Fibroblast of the aortic adventitia (primary cell): ENCODE measurements at regions not wholly inside any gene's neighbourhood (a gene's known extent, or its start where the extent isn't known, plus 50 kb on each side); places are given as distances from the start of the nearest gene placed in this dataset. TPM values are rescaled to one million over a fixed set of nuclear protein-coding genes. Genes with fewer than 3 reads are reported as not detected.

Experiments used
- DNase-seq: peaks from one replicate; pipeline ENCODE4 v3.0.0-alpha.2; 2010; ENCODE audit warnings: low read depth
- H3K4me3 ChIP-seq: 2 replicates; pipeline ENCODE4 v1.5.1; 2011; ENCODE audit warnings: low read depth, mild to moderate bottlenecking, control low read depth, low read length, moderate library complexity
- small RNA-seq: library from RNA; depleted of rRNA; stranded (forward); fragments of <200 nt; gene quantifications from one replicate; pipeline ENCODE3, GENCODE V24; 2012
- TF ChIP-seq, protein P1 (sequence below): IDR thresholded peaks from 2 replicates; pipeline ENCODE4 v1.5.1; 2011; ENCODE audit warnings: mild to moderate bottlenecking, low read length, control low read depth, inconsistent platforms; ENCODE audit not compliant: insufficient read depth

DNA sequence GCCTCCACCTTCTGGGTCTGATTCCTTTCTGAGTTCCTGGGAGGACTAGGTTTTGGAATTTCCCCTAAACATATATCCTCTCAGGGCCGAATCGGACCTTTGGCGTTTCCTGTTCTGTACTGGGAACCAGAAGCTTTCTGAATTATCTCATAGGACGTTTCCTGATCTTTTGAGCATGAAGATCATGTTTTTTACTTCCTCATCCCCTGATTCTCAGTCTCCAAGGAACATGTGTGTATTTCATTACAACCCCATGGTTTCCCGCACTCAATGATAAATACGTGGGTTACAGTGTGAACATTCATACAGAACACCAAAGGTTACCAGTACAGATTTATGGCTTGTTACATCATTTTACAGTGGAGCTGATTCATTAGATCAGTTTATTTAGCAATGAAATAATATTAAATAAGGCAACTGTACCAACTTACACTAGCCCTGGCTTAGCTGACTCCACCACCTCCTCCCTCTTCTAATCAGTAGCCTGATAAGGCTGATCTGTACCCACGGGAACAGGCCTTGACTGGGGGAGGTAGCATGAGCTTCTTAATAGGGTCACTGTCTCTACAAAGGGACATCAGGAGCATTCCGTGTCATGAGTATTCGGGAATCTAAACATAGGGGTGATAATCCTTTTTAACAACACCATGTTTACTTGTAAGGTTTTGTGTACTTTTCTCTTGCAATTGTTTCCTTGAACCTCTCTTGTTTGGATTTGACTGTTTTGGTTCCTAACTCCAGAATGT lies 57.8 kb upstream of the ERRFI1 start:
- TF ChIP-seq, protein P1, sequence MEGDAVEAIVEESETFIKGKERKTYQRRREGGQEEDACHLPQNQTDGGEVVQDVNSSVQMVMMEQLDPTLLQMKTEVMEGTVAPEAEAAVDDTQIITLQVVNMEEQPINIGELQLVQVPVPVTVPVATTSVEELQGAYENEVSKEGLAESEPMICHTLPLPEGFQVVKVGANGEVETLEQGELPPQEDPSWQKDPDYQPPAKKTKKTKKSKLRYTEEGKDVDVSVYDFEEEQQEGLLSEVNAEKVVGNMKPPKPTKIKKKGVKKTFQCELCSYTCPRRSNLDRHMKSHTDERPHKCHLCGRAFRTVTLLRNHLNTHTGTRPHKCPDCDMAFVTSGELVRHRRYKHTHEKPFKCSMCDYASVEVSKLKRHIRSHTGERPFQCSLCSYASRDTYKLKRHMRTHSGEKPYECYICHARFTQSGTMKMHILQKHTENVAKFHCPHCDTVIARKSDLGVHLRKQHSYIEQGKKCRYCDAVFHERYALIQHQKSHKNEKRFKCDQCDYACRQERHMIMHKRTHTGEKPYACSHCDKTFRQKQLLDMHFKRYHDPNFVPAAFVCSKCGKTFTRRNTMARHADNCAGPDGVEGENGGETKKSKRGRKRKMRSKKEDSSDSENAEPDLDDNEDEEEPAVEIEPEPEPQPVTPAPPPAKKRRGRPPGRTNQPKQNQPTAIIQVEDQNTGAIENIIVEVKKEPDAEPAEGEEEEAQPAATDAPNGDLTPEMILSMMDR: no peak
- DNase-seq: peak; percentile 69
- no peak overlapping the region for H3K4me3 ChIP-seq

DNA sequence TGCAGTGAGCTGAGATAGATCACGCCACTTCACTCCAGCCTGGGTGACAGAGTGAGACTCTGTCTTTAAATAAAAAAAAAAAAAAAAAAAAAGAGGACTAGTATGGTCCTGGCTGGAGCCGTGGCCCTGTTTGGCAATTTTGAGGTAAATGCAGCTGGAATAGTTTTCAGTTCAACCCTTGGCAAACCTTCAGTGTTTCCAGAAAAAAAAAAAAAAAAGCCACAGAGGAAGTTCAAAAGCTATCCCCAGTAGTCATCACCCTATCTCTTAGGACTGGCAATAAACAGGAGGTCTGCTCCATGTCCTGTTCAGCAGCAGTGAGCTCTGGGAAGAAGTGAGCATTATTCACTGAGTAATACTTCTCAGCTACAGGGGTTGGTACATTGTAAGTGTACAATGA lies 56.8 kb upstream of the ERRFI1 start:
- peak; percentile 94 for DNase-seq
- TF ChIP-seq, protein P1: no peak
- no peak overlapping the region for H3K4me3 ChIP-seq

DNA sequence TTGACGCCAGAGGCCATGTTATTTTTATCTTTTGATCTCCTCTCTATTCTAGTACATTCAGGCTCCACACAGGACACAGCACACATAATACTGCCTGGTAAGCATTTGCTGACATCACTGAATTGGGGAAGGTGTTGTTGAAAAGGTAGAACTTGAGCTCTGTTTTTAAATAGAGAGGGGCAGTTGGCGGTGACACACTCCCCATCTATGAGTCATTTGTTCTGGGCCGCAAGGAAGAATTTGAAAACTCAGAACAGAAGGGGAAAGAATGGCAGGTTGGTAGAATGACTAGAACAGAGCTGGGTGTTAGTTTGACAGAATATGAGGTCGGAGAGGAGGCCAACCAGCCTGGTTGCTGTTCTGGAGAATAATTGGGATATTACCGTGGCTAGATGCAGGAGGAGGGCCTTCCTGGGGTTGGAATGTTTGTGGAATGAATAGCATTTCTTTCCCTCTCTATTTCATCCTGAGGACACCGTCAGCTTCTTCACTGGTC lies 52.1 kb upstream of the ERRFI1 start:
- TF ChIP-seq, protein P1: no peak
- H3K4me3 ChIP-seq: no peak overlapping the region
- DNase-seq: peak; percentile 59

DNA sequence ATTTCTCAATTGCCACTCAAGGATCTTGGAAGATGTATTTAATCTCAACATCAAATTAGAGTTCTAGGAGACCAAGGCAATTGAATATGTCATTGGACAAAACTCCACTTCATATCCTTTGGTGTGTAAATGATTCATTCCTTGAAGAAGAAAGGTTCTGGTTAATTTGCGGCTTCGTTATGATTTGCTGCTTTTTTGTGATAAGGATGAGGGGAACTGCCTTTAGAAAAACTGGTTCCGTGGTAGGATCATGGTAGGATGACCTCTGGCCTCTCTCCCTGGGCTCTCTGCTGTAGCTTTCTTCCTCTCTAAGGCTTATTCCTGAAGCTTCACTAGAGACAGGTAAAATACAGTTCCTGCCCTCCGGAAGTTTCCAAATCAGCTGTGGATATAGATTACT lies 51.5 kb upstream of the ERRFI1 start:
- DNase-seq: no peak
- H3K4me3 ChIP-seq: no peak overlapping the region
- TF ChIP-seq, protein P1: no peak

DNA sequence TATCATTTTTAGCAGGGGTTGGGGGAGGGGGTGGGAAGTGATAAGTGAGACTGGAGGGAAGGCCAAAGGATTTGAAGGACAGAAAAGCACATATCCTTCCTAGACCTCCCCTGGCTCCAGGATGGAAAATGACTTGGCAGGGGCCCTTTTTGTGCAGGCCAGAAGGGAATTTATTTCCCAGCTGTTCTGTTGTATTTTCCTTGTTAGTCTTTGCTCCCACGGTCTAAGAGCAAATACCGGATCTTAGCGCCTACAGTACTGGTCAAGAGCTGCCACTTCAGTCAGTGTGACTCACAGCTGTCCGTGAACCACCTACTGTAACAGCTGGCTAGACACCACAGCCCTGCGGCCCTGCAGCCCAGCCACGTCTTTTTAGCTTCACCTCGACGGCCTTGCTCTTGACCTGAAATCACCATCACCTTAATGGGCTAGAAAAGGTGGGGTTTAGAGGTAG lies 51.0 kb upstream of the ERRFI1 start:
- H3K4me3 ChIP-seq: no peak overlapping the region
- peak; percentile 84 for DNase-seq
- TF ChIP-seq, protein P1: peak; percentile 9

DNA sequence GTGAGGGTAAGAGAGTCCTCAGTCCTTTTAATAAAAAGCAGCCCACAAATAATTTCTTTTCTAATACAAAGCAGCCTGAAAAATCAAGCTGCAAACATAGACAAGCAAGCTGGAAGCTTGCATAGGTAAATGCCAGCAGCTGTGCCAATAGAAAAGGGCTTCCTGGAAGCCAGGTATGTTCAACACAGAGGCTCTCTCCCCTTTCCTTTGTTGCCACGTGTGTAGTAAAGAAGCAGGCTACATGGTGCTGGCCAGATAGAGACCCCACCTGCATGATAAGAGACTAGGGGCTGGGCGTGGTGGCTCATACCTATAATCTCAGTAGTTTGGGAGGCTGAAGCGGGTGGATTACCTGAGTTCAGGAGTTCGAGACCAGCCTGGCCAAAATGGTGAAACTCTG lies 50.1 kb upstream of the ERRFI1 start:
- H3K4me3 ChIP-seq: no peak overlapping the region
- no peak for DNase-seq
- TF ChIP-seq, protein P1: no peak

Small RNA genes in the stretch of these regions (small RNA-seq; reads per million reads assigned to genes)
- gene RNU1-7P: not detected
